Testis (tissue), 2 donors: ENCODE measurements at regions not wholly inside any gene's neighbourhood (a gene's known extent, or its start where the extent isn't known, plus 50 kb on each side); places are given as distances from the start of the nearest gene placed in this dataset.

Experiments used
- DNase-seq: peaks from one replicate; pipeline ENCODE4 v3.0.0-alpha.2; 2019
- H3K27ac ChIP-seq, 2 donors: fragments of 200-600 bp; sonication (generic); one replicate each; pipeline ENCODE4 v1.5.1; 2019
- H3K27me3 ChIP-seq: fragments of 200-600 bp; sonication (generic); one replicate; pipeline ENCODE4 v1.5.1; 2019
- H3K36me3 ChIP-seq: fragments of 200-600 bp; sonication (generic); one replicate; pipeline ENCODE4 v1.5.1; 2017; ENCODE audit warnings: low read depth; ENCODE audit errors: missing control alignments
- H3K4me1 ChIP-seq: fragments of 200-600 bp; sonication (generic); one replicate; pipeline ENCODE4 v1.5.1; 2019
- H3K4me3 ChIP-seq, 2 donors: fragments of 200-600 bp; sonication (generic); one replicate each; pipeline ENCODE4 v1.5.1; 2017 to 2019
- H3K9me3 ChIP-seq: fragments of 200-600 bp; sonication (generic); one replicate; pipeline ENCODE4 v1.5.1; 2017
- POLR2A ChIP-seq: fragments of 450-650 bp; IDR thresholded peaks from one replicate; pipeline ENCODE4 v1.6.1; 2017; ENCODE audit warnings: antibody characterized with exemption, mild to moderate bottlenecking, moderate library complexity
- WGBS, 2 donors: methylation state at CpG; one replicate each; pipeline ENCODE4 v1.1.5; 2018; 5-methylcytosine and 5-hydroxymethylcytosine counted together
- intact Hi-C: fragments of 100-400 bp; cut with DNase I; formaldehyde crosslinking; loops from one replicate; pipeline ENCODE4 v1.15.1; 2023; ENCODE audit warnings: low total_unique reads
- TF ChIP-seq, protein P1 (sequence below), 3 experiments: fragments of 450-650 bp in 2 of 3; fragments of 200-600 bp in 1 of 3; sonication (generic) in 1 of 3; IDR thresholded peaks; one replicate each; pipeline ENCODE4 v1.5.1; 2016 to 2019; ENCODE audit warnings: antibody characterized with exemption in 3 of 3, mild to moderate bottlenecking in 2 of 3, moderate library complexity in 1 of 3

DNA sequence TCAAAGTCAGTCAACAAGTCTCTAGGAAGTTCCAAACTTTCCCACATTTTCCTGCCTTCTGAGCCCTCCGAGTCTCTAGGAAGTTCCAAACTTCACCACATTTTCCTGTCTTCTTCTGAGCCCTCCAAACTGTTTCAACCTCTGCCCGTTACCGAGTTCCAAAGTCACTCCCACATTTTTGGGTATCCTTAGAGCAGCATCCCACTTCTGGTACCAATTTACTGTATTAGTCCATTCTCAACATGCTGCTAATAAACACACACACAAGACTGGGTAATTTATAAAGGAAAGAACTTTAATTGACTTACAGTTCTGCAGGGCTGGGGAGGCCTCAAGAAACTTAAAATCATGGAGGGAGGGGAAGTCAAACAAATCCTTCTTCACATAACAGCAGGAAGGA lies 169.0 kb upstream of the HS3ST3A1 start:
- no peaks in the 10 kb centered on the region for H3K27me3 ChIP-seq
- H3K9me3 ChIP-seq: no peaks in the 10 kb centered on the region
- no peak overlapping the region for H3K27ac ChIP-seq
- H3K4me3 ChIP-seq: no peak overlapping the region
- no peaks in the 10 kb centered on the region for H3K4me1 ChIP-seq
- no peak for TF ChIP-seq POLR2A
- TF ChIP-seq, protein P1, sequence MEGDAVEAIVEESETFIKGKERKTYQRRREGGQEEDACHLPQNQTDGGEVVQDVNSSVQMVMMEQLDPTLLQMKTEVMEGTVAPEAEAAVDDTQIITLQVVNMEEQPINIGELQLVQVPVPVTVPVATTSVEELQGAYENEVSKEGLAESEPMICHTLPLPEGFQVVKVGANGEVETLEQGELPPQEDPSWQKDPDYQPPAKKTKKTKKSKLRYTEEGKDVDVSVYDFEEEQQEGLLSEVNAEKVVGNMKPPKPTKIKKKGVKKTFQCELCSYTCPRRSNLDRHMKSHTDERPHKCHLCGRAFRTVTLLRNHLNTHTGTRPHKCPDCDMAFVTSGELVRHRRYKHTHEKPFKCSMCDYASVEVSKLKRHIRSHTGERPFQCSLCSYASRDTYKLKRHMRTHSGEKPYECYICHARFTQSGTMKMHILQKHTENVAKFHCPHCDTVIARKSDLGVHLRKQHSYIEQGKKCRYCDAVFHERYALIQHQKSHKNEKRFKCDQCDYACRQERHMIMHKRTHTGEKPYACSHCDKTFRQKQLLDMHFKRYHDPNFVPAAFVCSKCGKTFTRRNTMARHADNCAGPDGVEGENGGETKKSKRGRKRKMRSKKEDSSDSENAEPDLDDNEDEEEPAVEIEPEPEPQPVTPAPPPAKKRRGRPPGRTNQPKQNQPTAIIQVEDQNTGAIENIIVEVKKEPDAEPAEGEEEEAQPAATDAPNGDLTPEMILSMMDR (IDR thresholded peaks at IDR 0.05): no peak
- WGBS, 2 donors: 93 to 99% methylated on average over 3 of the region's 3 CpGs
- no peaks in the 10 kb centered on the region for H3K36me3 ChIP-seq
- no peak for DNase-seq
- intact Hi-C loops: no loop called here

DNA sequence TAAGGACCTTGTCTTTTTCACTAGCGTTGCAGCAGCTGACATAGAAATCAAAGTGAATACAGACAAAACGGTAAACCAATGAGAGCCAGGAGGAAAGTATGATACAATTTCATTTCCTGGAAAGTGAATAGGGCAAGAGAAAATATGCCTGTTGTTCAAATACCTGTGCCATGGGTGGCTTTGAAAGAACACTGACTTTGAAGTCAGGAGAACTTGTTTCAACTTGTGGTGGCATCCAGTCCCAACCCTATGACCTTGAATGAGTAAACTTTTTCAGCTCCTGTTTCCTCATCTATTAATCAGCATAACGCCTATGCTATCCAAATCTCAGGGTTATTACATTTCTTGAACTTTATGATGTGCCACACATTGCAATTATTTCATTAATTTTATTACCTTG lies 173.7 kb upstream of the HS3ST3A1 start:
- intact Hi-C loops: no loop called here
- 30 to 37% methylated on average over 3 of the region's 3 CpGs for WGBS, 2 donors

DNA sequence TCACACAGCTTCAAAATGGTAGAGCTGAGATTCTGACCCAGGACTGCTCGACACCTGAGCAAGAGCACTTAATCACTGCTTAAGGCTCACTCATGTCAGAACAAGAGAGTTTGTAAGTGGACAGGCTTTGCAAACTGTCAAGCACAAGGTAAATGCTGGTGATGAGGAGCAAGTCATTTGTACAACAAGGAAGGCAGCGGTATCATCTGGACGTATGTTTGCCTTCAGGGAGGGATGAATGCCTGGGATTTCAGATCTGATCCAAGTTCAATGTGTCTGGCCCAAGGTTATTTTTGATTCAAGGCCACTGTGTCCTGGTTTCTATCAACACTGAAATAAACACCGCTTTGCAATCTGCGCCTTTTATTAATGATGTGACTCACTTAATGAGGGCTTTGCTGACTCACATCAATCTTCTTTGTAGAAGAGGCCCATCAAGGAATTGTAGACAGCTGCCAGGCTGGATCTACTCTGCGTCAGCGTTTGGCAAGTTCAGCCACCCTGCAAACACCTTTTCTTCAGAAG lies 174.4 kb upstream of the HS3ST3A1 start:
- intact Hi-C loops: no loop called here
- Histone ChIP-seq H3K9me3 (no peaks in the 10 kb centered on the region), H3K4me1 (no peaks in the 10 kb centered on the region), H3K27me3 (no peaks in the 10 kb centered on the region), H3K27ac (no peak overlapping the region), H3K4me3 (no peak overlapping the region), H3K36me3 (no peaks in the 10 kb centered on the region)
- peak; percentile 16 for DNase-seq
- no peak for TF ChIP-seq POLR2A
- TF ChIP-seq, protein P1 (IDR thresholded peaks at IDR 0.05): no peak
- 46 to 50% methylated on average over 6 to 7 of the region's 7 CpGs for WGBS, 2 donors

More for the DNA sequence above, 173.7 kb upstream of the HS3ST3A1 start:
- H3K9me3 ChIP-seq: no peaks in the 10 kb centered on the region
- H3K27ac ChIP-seq: no peak overlapping the region
- no peaks in the 10 kb centered on the region for H3K27me3 ChIP-seq
- no peaks in the 10 kb centered on the region for H3K36me3 ChIP-seq
- H3K4me1 ChIP-seq: no peaks in the 10 kb centered on the region
- no peak overlapping the region for H3K4me3 ChIP-seq
- TF ChIP-seq, protein P1 (IDR thresholded peaks at IDR 0.05): no peak
- TF ChIP-seq POLR2A: no peak
- DNase-seq: no peak

DNA sequence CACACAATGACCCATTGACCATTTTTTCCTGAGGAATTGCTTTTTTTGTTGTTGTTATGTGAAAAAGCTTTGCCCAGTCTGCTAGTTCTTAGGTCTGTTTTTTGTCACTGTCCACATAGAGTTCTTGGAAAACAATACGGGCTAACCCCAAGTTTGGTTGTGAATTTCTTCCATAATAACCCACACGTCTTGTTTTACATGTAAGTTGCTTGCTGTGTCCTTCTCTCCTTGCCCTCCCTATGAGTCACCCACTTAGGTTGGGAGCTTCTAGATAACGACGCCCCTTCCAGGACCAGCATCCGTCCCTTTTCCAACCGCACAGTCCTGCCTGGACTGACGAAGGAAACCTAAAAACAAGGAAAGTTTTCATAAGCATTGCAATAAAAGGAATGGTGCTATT lies 175.3 kb upstream of the HS3ST3A1 start:
- TF ChIP-seq, protein P1 (IDR thresholded peaks at IDR 0.05): no peak
- no peak for TF ChIP-seq POLR2A
- H3K4me3 ChIP-seq: no peak overlapping the region
- H3K27me3 ChIP-seq: no peaks in the 10 kb centered on the region
- DNase-seq: peak; percentile 22
- H3K9me3 ChIP-seq: no peaks in the 10 kb centered on the region
- no peaks in the 10 kb centered on the region for H3K36me3 ChIP-seq
- H3K4me1 ChIP-seq: no peaks in the 10 kb centered on the region
- intact Hi-C loops: no loop called here
- WGBS, 2 donors: 54 to 69% methylated on average over 7 of the region's 7 CpGs
- no peak overlapping the region for H3K27ac ChIP-seq

DNA sequence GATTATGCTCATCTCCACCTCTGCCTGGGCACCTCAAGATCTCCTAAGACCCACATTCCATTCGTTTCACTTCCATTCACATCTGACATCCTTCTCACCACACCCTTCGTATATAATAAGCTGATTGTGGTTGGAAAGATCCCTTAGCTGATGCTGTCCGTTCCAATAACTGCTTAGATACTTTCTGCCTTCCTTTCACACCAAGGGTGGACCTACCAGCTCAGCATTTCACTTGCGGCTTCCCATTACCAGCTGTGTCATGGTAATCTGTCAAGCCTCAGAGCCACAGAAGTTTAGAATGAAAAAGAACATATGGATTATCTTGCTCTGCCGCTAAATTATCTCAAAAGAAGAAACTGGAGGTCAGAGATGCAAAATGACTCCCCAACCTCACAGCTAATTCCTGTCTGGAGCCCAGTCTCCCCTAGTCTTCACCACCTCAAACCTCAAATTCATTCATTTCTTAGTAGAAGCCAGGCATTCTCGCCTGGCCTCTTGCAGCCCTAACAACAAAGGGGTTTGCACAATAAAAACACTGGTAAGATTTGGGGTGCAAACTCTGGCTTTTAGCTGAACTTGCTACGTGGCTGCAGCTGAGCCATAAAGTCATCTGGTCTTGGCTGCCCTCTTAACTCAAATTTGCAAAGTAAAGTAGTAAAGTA lies 182.8 kb upstream of the HS3ST3A1 start:
- Histone ChIP-seq H3K27ac (no peak overlapping the region), H3K4me1 (no peaks in the 10 kb centered on the region), H3K27me3 (no peaks in the 10 kb centered on the region), H3K36me3 (no peaks in the 10 kb centered on the region), H3K9me3 (no peaks in the 10 kb centered on the region), H3K4me3 (no peak overlapping the region)
- WGBS, 2 donors: 70 to 75% methylated on average over 7 of the region's 7 CpGs
- TF ChIP-seq, protein P1 (IDR thresholded peaks at IDR 0.05): no peak
- no peak for TF ChIP-seq POLR2A
- intact Hi-C loops: no loop called here
- no peak for DNase-seq
